Tibial artery (tissue), 4 donors: ENCODE measurements at regions not wholly inside any gene's neighbourhood (a gene's known extent, or its start where the extent isn't known, plus 50 kb on each side); places are given as distances from the start of the nearest gene placed in this dataset.

Source experiments
- DNase-seq, 2 donors: peaks; one replicate each; pipeline ENCODE4 v3.0.0-alpha.2; 2019
- H3K27ac ChIP-seq, 2 donors: fragments of 200-600 bp; sonication (generic) in 1 of 2; 1 replicate in 1 of 2; 2 replicates in 1 of 2; pipeline ENCODE4 v1.5.1; 2018 to 2019; ENCODE audit warnings: mild to moderate bottlenecking in 1 of 2
- H3K27me3 ChIP-seq, 2 donors: fragments of 200-600 bp; sonication (generic) in 1 of 2; one replicate each; pipeline versions ENCODE4 v1.5.1 to v1.6.0; 2016 to 2019
- H3K36me3 ChIP-seq, 3 donors: fragments of 200-600 bp; sonication (generic) in 2 of 3; one replicate each; pipeline ENCODE4 v1.5.1; 2016 to 2019; ENCODE audit warnings: mild to moderate bottlenecking in 2 of 3
- H3K4me1 ChIP-seq, 4 donors: fragments of 200-600 bp; sonication (generic) in 2 of 4; 1 replicate in 3 of 4; 2 replicates in 1 of 4; pipeline ENCODE4 v1.5.1; 2016 to 2019
- H3K4me3 ChIP-seq, 2 donors: fragments of 200-600 bp; sonication (generic) in 1 of 2; 1 replicate in 1 of 2; 2 replicates in 1 of 2; pipeline ENCODE4 v1.5.1; 2018 to 2019; ENCODE audit warnings: mild to moderate bottlenecking in 2 of 2
- H3K9me3 ChIP-seq, 3 donors: fragments of 200-600 bp; sonication (generic) in 1 of 3; one replicate each; pipeline ENCODE4 v1.5.1; 2016 to 2019
- CTCF ChIP-seq, 2 experiments: fragments of 200-600 bp in 1 of 2; fragments of 450-650 bp in 1 of 2; IDR thresholded peaks; one replicate each; pipeline ENCODE4 v1.5.1; 2017 to 2019; ENCODE audit warnings: antibody characterized with exemption in 2 of 2, mild to moderate bottlenecking in 1 of 2, moderate library complexity in 1 of 2
- intact Hi-C: fragments of 100-400 bp; cut with DNase I; formaldehyde crosslinking; loops from one replicate; pipeline ENCODE4 v1.15.0; 2023; ENCODE audit warnings: low total_unique reads

- Histone ChIP-seq H3K36me3 (no peaks in the 10 kb centered on the region), H3K27me3 (no peaks in the 10 kb centered on the region), H3K9me3 (no peaks in the 10 kb centered on the region), H3K4me3 (no peak overlapping the region), H3K27ac (no peak overlapping the region), H3K4me1 (no peaks in the 10 kb centered on the region)
- no peak for TF ChIP-seq CTCF (IDR thresholded peaks at IDR 0.05)
- intact Hi-C loops: no loop called here
- DNase-seq: no peak
Observed at GRCh38 chr11:110867951-110868350, 155.7 kb upstream of the ARHGAP20 start.

GRCh38 chr11:110866081-110866480, 153.8 kb upstream of the ARHGAP20 start:
- H3K4me3 ChIP-seq: no peak overlapping the region
- no peaks in the 10 kb centered on the region for H3K4me1 ChIP-seq
- no peak for DNase-seq
- no peaks in the 10 kb centered on the region for H3K36me3 ChIP-seq
- H3K27me3 ChIP-seq: no peaks in the 10 kb centered on the region
- no peaks in the 10 kb centered on the region for H3K9me3 ChIP-seq
- no peak for TF ChIP-seq CTCF (IDR thresholded peaks at IDR 0.05)
- no peak overlapping the region for H3K27ac ChIP-seq
- intact Hi-C loops: no loop called here

- H3K27me3 ChIP-seq: no peaks in the 10 kb centered on the region
- DNase-seq: no peak
- no peak overlapping the region for H3K27ac ChIP-seq
- peaks cover 0 to 4% (median 0%) of the 10 kb centered on the region in 4 donors for H3K4me1 ChIP-seq
- TF ChIP-seq CTCF (IDR thresholded peaks at IDR 0.05): no peak
- intact Hi-C loops: no loop called here
- no peak overlapping the region for H3K4me3 ChIP-seq
- H3K9me3 ChIP-seq: no peaks in the 10 kb centered on the region
- H3K36me3 ChIP-seq: no peaks in the 10 kb centered on the region
Observed at GRCh38 chr11:110862407-110862806, 150.2 kb upstream of the ARHGAP20 start.

- intact Hi-C loops: no loop called here
- no peak overlapping the region for H3K4me3 ChIP-seq
- no peaks in the 10 kb centered on the region for H3K27me3 ChIP-seq
Observed at GRCh38 chr11:110860461-110860860, 148.2 kb upstream of the ARHGAP20 start.

GRCh38 chr11:110859998-110860397, 147.8 kb upstream of the ARHGAP20 start:
- Histone ChIP-seq H3K4me1 (peaks cover 0 to 4% (median 0%) of the 10 kb centered on the region in 4 donors), H3K36me3 (no peaks in the 10 kb centered on the region), H3K9me3 (no peaks in the 10 kb centered on the region), H3K27me3 (no peaks in the 10 kb centered on the region), H3K27ac (no peak overlapping the region), H3K4me3 (no peak overlapping the region)
- no peak for DNase-seq
- intact Hi-C loops: no loop called here
- no peak for TF ChIP-seq CTCF (IDR thresholded peaks at IDR 0.05)

More at GRCh38 chr11:110860461-110860860, 148.2 kb upstream of the ARHGAP20 start:
- no peak for DNase-seq
- H3K9me3 ChIP-seq: no peaks in the 10 kb centered on the region
- no peak overlapping the region for H3K27ac ChIP-seq
- peaks cover 0 to 4% (median 0%) of the 10 kb centered on the region in 4 donors for H3K4me1 ChIP-seq
- H3K36me3 ChIP-seq: no peaks in the 10 kb centered on the region
- no peak for TF ChIP-seq CTCF (IDR thresholded peaks at IDR 0.05)

GRCh38 chr11:110859240-110859840, 147.1 kb upstream of the ARHGAP20 start:
- DNase-seq: no peak
- Histone ChIP-seq H3K4me3 (no peak overlapping the region), H3K9me3 (no peaks in the 10 kb centered on the region), H3K27ac (no peak overlapping the region), H3K36me3 (no peaks in the 10 kb centered on the region), H3K4me1 (peaks cover 0 to 4% (median 0%) of the 10 kb centered on the region in 4 donors), H3K27me3 (no peaks in the 10 kb centered on the region)
- no peak for TF ChIP-seq CTCF (IDR thresholded peaks at IDR 0.05)
- intact Hi-C loops: no loop called here
